Kidney (tissue), 13 donors: ENCODE measurements at regions not wholly inside any gene's neighbourhood (a gene's known extent, or its start where the extent isn't known, plus 50 kb on each side); places are given as distances from the start of the nearest gene placed in this dataset.

Experiments used
- DNase-seq, 5 donors: peaks; one replicate each; pipeline ENCODE4 v3.0.0-alpha.2; 2013 to 2020
- FAIRE-seq: peaks from 2 replicates; lab custom pipeline; 2012; peaks lifted over from hg19 to GRCh38; lab: Jason Lieb, UNC
- H3K27ac ChIP-seq, 2 donors: one replicate each; pipeline ENCODE4 v1.7.0; 2013; ENCODE audit warnings: low read depth in 2 of 2, low read length in 2 of 2, inconsistent platforms in 1 of 2
- H3K27me3 ChIP-seq: one replicate; pipeline ENCODE4 v1.7.1; 2013; ENCODE audit warnings: low read length, inconsistent platforms; ENCODE audit not compliant: control insufficient read depth, insufficient read depth
- H3K36me3 ChIP-seq, 3 donors: one replicate each; pipeline versions ENCODE4 v1.7.0 to v1.7.1; 2013; ENCODE audit warnings: low read length in 3 of 3, control low read depth in 1 of 3, inconsistent platforms in 1 of 3; ENCODE audit not compliant: insufficient read depth in 3 of 3, control insufficient read depth in 2 of 3
- H3K4me1 ChIP-seq, 3 donors: one replicate each; pipeline versions ENCODE4 v1.7.0 to v1.7.1; 2013; ENCODE audit warnings: low read length in 3 of 3, inconsistent platforms in 1 of 3, low read depth in 1 of 3; ENCODE audit not compliant: control insufficient read depth in 2 of 3, insufficient read depth in 2 of 3
- H3K4me3 ChIP-seq, 3 donors: one replicate each; pipeline versions ENCODE4 v1.7.0 to v1.8.1; 2013; ENCODE audit warnings: low read length in 3 of 3, control low read depth in 1 of 3, inconsistent platforms in 1 of 3
- H3K9ac ChIP-seq, 3 donors: one replicate each; pipeline versions ENCODE4 v1.7.0 to v1.7.1; 2013; ENCODE audit warnings: low read length in 3 of 3, control low read depth in 1 of 3, inconsistent platforms in 1 of 3
- H3K9me3 ChIP-seq, 3 donors: one replicate each; pipeline versions ENCODE4 v1.7.0 to v1.7.1; 2013; ENCODE audit warnings: low read length in 3 of 3, control low read depth in 1 of 3, inconsistent platforms in 1 of 3; ENCODE audit not compliant: control insufficient read depth in 2 of 3, insufficient read depth in 1 of 3
- CTCF ChIP-seq: IDR thresholded peaks from 3 replicates; pipeline ENCODE4 v1.5.1; 2012; ENCODE audit warnings: mild to moderate bottlenecking, moderate library complexity, borderline replicate concordance; ENCODE audit not compliant: insufficient read depth; ENCODE audit errors: extremely low read depth
- intact Hi-C: fragments of 100-400 bp; cut with DNase I; formaldehyde crosslinking; loops from one replicate; pipeline ENCODE4 v1.11.1; 2022
- donor health status: control.
- donor health status: control.
- donor health status: control.
- donor health status: control.
- donor health status: control.
- donor health status: DM: yes; HTN: yes; CAD: no.
- donor health status: Normal renal cell carcinoma (clear cell type).

- intact Hi-C loops: no loop called here
- FAIRE-seq: no peak
- Histone ChIP-seq H3K4me1 (no peaks in the 10 kb centered on the region), H3K9me3 (no peaks in the 10 kb centered on the region), H3K4me3 (no peak overlapping the region), H3K36me3 (no peaks in the 10 kb centered on the region), H3K27ac (no peak overlapping the region), H3K27me3 (no peaks in the 10 kb centered on the region), H3K9ac (no peak overlapping the region)
- DNase-seq: no peak
- no peak for TF ChIP-seq CTCF
These were observed 166.5 kb upstream of the PITRM1 start for GRCh38 chr10:3339121-3339520.

- Histone ChIP-seq H3K4me3 (no peak overlapping the region), H3K27me3 (no peaks in the 10 kb centered on the region), H3K4me1 (no peaks in the 10 kb centered on the region), H3K9me3 (no peaks in the 10 kb centered on the region), H3K27ac (no peak overlapping the region), H3K36me3 (no peaks in the 10 kb centered on the region), H3K9ac (no peak overlapping the region)
- FAIRE-seq (no peak), DNase-seq (no peak)
- no peak for TF ChIP-seq CTCF
- intact Hi-C loops: no loop called here
These were observed 165.2 kb upstream of the PITRM1 start for GRCh38 chr10:3337741-3338140.

- DNase-seq: no peak
- Histone ChIP-seq H3K4me1 (no peaks in the 10 kb centered on the region), H3K36me3 (no peaks in the 10 kb centered on the region), H3K27ac (no peak overlapping the region), H3K9me3 (no peaks in the 10 kb centered on the region), H3K27me3 (no peaks in the 10 kb centered on the region), H3K4me3 (no peak overlapping the region), H3K9ac (no peak overlapping the region)
- FAIRE-seq: no peak
- intact Hi-C loops: no loop called here
- TF ChIP-seq CTCF: no peak
These were observed 164.2 kb upstream of the PITRM1 start for GRCh38 chr10:3336673-3337293.

GRCh38 chr10:3333426-3333825 lies 160.8 kb upstream of the PITRM1 start:
- Histone ChIP-seq H3K27me3 (no peaks in the 10 kb centered on the region), H3K36me3 (no peaks in the 10 kb centered on the region), H3K27ac (no peak overlapping the region), H3K9ac (no peak overlapping the region), H3K4me1 (no peaks in the 10 kb centered on the region), H3K9me3 (no peaks in the 10 kb centered on the region), H3K4me3 (no peak overlapping the region)
- FAIRE-seq: no peak
- TF ChIP-seq CTCF: no peak
- intact Hi-C loops: no loop called here
- no peak for DNase-seq
